GM12878 (cell line): ENCODE measurements at regions not wholly inside any gene's neighbourhood (a gene's known extent, or its start where the extent isn't known, plus 50 kb on each side); places are given as distances from the start of the nearest gene placed in this dataset.

ENCODE experiments used
- ATAC-seq: fragments of 200-7000 bp; cut with Tn5 transposase; 3 replicates; pipeline ENCODE4 v1.9.1; 2020; ENCODE audit warnings: mild to moderate bottlenecking, moderate library complexity
- BruUV-seq: library from RNA; stranded (reverse); fragments of 400-500 nt; replicated peaks from 2 replicates; lab custom pipeline; 2021; lab: Mats Ljungman, UMichigan
- CTCF ChIA-PET: fragments of 300-600 bp; sonication (Branson Sonifier 250); formaldehyde crosslinking; extraction: SDS; loops from one replicate; lab custom pipeline; 2021; ENCODE audit warnings: inconsistent platforms; lab: Yijun Ruan, JAX
- POLR2A ChIA-PET: fragments of 350-600 bp; formaldehyde crosslinking; extraction: SDS; loops from one replicate; lab custom pipeline; 2021; ENCODE audit warnings: inconsistent platforms; lab: Charles Lee
- RAD21 ChIA-PET: fragments of 300-600 bp; sonication (Branson Sonifier 250); formaldehyde crosslinking; loops from one replicate; lab custom pipeline; 2023; ENCODE audit warnings: antibody characterized with exemption; ENCODE audit not compliant: unreplicated experiment; lab: Charles Lee
- SMC1A ChIA-PET: fragments of 300-600 bp; sonication (Branson Sonifier 250); formaldehyde crosslinking; loops from one replicate; lab custom pipeline; 2023; ENCODE audit not compliant: unreplicated experiment, uncharacterized antibody; lab: Charles Lee
- DNase-seq: peaks from one replicate; pipeline ENCODE4 v3.0.0-alpha.2; 2011; ENCODE audit warnings: low read depth, low spot score
- FAIRE-seq: peaks from 3 replicates; lab custom pipeline; 2011; peaks lifted over from hg19 to GRCh38; lab: Jason Lieb, UNC
- H2AFZ ChIP-seq: 2 replicates; pipeline ENCODE4 v1.6.0; 2011; ENCODE audit warnings: low read depth, low read length, control low read depth; ENCODE audit not compliant: control insufficient read depth
- H3K27ac ChIP-seq: 2 replicates; pipeline ENCODE4 v1.5.1; 2011; ENCODE audit warnings: control low read depth; ENCODE audit not compliant: control insufficient read depth, insufficient read depth
- H3K27me3 ChIP-seq, 2 experiments: replicated peaks in 1 of 2; 2 replicates each; pipeline versions ENCODE4 v1.6.0 to v1.6.1; 2011; ENCODE audit warnings: low read length in 1 of 2; ENCODE audit not compliant: control insufficient read depth in 2 of 2, insufficient read depth in 2 of 2
- H3K36me3 ChIP-seq, 2 experiments: 2 replicates each; pipeline ENCODE4 v1.5.1; 2011; ENCODE audit warnings: low read length in 1 of 2; ENCODE audit not compliant: control insufficient read depth in 2 of 2, insufficient read depth in 2 of 2
- H3K4me1 ChIP-seq: 2 replicates; pipeline ENCODE4 v1.6.1; 2011; ENCODE audit warnings: mild to moderate bottlenecking, low read length, moderate library complexity, mixed read lengths; ENCODE audit not compliant: control insufficient read depth, insufficient read depth
- H3K4me2 ChIP-seq: 2 replicates; pipeline ENCODE4 v1.6.0; 2011; ENCODE audit warnings: control low read depth; ENCODE audit not compliant: control insufficient read depth, insufficient read depth
- H3K4me3 ChIP-seq: fragments of 200-600 bp; sonication (generic); 2 replicates; pipeline ENCODE4 v1.5.1; 2016
- H3K79me2 ChIP-seq: 2 replicates; pipeline ENCODE4 v1.6.0; 2011; ENCODE audit warnings: low read length; ENCODE audit not compliant: control insufficient read depth, insufficient read depth
- H3K9ac ChIP-seq: 2 replicates; pipeline ENCODE4 v1.8.0; 2011; ENCODE audit warnings: low read length, control low read depth, mixed read lengths; ENCODE audit not compliant: control insufficient read depth, insufficient read depth
- H3K9me3 ChIP-seq: replicated peaks from 3 replicates; pipeline ENCODE4 v1.5.1; 2011; ENCODE audit warnings: mild to moderate bottlenecking, low read length; ENCODE audit not compliant: control insufficient read depth, insufficient read depth
- H4K20me1 ChIP-seq: 2 replicates; pipeline ENCODE4 v1.6.0; 2011; ENCODE audit not compliant: control insufficient read depth, insufficient read depth
- ATF7 ChIP-seq: fragments of 450-650 bp; IDR thresholded peaks from 2 replicates; pipeline ENCODE4 v1.6.1; 2016; ENCODE audit warnings: low read depth, mild to moderate bottlenecking
- CBX3 ChIP-seq: fragments of 200-600 bp; sonication (generic); IDR thresholded peaks from 2 replicates; pipeline ENCODE4 v1.6.1; 2016; ENCODE audit warnings: low read depth, borderline replicate concordance
- CREB1 ChIP-seq: IDR thresholded peaks from 2 replicates; pipeline ENCODE4 v1.6.1; 2012; ENCODE audit warnings: low read depth, mild to moderate bottlenecking, inconsistent platforms
- KAT2A ChIP-seq: conservative IDR thresholded peaks from 2 replicates; pipeline ENCODE4 v1.6.1; 2011; ENCODE audit warnings: low read depth, low read length; ENCODE audit not compliant: control insufficient read depth
- MEF2A ChIP-seq: IDR thresholded peaks from 2 replicates; pipeline ENCODE4 v1.6.1; 2011; ENCODE audit warnings: low read depth, mild to moderate bottlenecking, low read length, moderate library complexity; ENCODE audit not compliant: insufficient read depth
- PAX8 ChIP-seq: fragments of 450-650 bp; IDR thresholded peaks from 2 replicates; pipeline ENCODE4 v1.6.1; 2017; ENCODE audit warnings: mild to moderate bottlenecking, moderate library complexity
- RBBP5 ChIP-seq: fragments of 200-600 bp; sonication (generic); conservative IDR thresholded peaks from 2 replicates; pipeline ENCODE4 v1.6.1; 2016
- SREBF1 ChIP-seq: IDR thresholded peaks from 2 replicates; pipeline ENCODE4 v1.6.1; 2012; ENCODE audit warnings: mild to moderate bottlenecking, low read length
- SUPT20H ChIP-seq: IDR thresholded peaks from 2 replicates; pipeline ENCODE4 v1.6.1; 2011; ENCODE audit warnings: low read depth, mild to moderate bottlenecking, low read length, moderate library complexity, borderline replicate concordance; ENCODE audit not compliant: control insufficient read depth
- YY1 ChIP-seq: IDR thresholded peaks from 2 replicates; pipeline ENCODE4 v1.6.1; 2011; ENCODE audit warnings: low read depth, mild to moderate bottlenecking, low read length
- ZNF274 ChIP-seq: IDR thresholded peaks from one replicate; pipeline ENCODE4 v1.8.0; 2011; ENCODE audit not compliant: insufficient read length, insufficient read depth
- ZNF622 ChIP-seq: fragments of 450-650 bp; IDR thresholded peaks from 2 replicates; pipeline ENCODE4 v1.6.1; 2017; ENCODE audit warnings: mild to moderate bottlenecking, inconsistent platforms
- WGBS: methylation state at CpG from one replicate; pipeline ENCODE4 v1.1.6; 2016; ENCODE audit warnings: low lambda C conversion rate; ENCODE audit not compliant: insufficient replicate concordance, insufficient coverage; ENCODE audit errors: missing lambda C conversion rate; 5-methylcytosine and 5-hydroxymethylcytosine counted together
- in situ Hi-C: fragments of 300-500 bp; cut with MboI; formaldehyde crosslinking; loops from 9 replicates; pipeline ENCODE4 v1.14.3; 2018; ENCODE audit warnings: mixed read lengths
- intact Hi-C: fragments of 100-400 bp; cut with micrococcal nuclease; formaldehyde crosslinking; loops from one replicate; pipeline ENCODE4 v1.14.2; 2022; ENCODE audit not compliant: unreplicated experiment
- TF ChIP-seq, protein P1 (sequence below): fragments of 450-650 bp; IDR thresholded peaks from 2 replicates; pipeline ENCODE4 v1.6.1; 2017; ENCODE audit warnings: low read depth, mild to moderate bottlenecking, moderate library complexity
- TF ChIP-seq, protein P2 (sequence below), 3 experiments: IDR thresholded peaks in 2 of 3; conservative IDR thresholded peaks in 1 of 3; 2 replicates each; pipeline ENCODE4 v1.5.1; 2011; ENCODE audit warnings: low read depth in 3 of 3, low read length in 3 of 3, mild to moderate bottlenecking in 3 of 3, control low read depth in 2 of 3, moderate library complexity in 2 of 3, inconsistent platforms in 1 of 3, mixed read lengths in 1 of 3; ENCODE audit not compliant: control insufficient read depth in 2 of 3, insufficient read depth in 1 of 3; ENCODE audit errors: extremely low read depth in 1 of 3
- TF ChIP-seq, protein P3 (sequence below): IDR thresholded peaks from 2 replicates; pipeline ENCODE4 v1.6.1; 2011; ENCODE audit warnings: borderline replicate concordance, low read depth, mild to moderate bottlenecking, moderate library complexity, mixed read lengths, low read length; ENCODE audit not compliant: insufficient read depth; ENCODE audit errors: extremely low read length

DNA sequence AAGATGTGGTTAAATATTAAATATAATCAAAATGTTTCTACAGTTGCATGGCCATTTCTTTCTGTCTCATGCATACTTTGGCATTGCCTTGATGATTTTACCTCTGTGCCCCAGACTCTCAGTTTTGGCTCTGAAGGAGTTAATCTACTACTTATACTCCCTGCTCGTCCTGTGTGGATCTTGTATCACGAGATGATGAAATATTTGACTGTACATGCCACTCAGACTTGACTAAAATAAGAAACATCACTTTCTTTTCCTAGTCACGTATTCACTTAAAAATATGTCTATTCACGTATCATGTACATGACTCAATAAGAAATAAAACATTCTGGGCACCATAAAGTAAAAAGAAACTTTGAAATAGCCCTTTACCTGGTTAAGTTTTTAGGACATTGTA lies 397.7 kb downstream of the RFPL4B start:
- Histone ChIP-seq H3K9me3 (no peaks in the 10 kb centered on the region), H3K4me3 (no peak overlapping the region), H3K4me1 (no peaks in the 10 kb centered on the region), H3K79me2 (no peaks in the 10 kb centered on the region), H3K27ac (no peak overlapping the region), H2AFZ (no peak overlapping the region), H3K27me3 (no peaks in the 10 kb centered on the region), H3K4me2 (no peak overlapping the region), H3K36me3 (no peaks in the 10 kb centered on the region), H4K20me1 (no peaks in the 10 kb centered on the region), H3K9ac (no peak overlapping the region)
- RAD21 ChIA-PET, result no interaction called here
- no peak for FAIRE-seq
- intact Hi-C loops (no loop called here), in situ Hi-C loops (no loop called here)
- no peak for ATAC-seq
- POLR2A ChIA-PET, result no interaction called here
- no peak for DNase-seq
- CTCF ChIA-PET, result interaction anchor here (1.6 kb wide), 1 partner anchor 12 kb away, joined by 3 read pairs; no protein-coding TSS in a partner anchor
- WGBS, result 13% methylated on average over 4 of the region's 4 CpGs
- BruUV-seq, result no TSS peak
- SMC1A ChIA-PET, result no interaction called here
- no peak for TF ChIP-seq KAT2A
- TF ChIP-seq CREB1, result no peak
- TF ChIP-seq CBX3, result no peak
- TF ChIP-seq YY1, result no peak

DNA sequence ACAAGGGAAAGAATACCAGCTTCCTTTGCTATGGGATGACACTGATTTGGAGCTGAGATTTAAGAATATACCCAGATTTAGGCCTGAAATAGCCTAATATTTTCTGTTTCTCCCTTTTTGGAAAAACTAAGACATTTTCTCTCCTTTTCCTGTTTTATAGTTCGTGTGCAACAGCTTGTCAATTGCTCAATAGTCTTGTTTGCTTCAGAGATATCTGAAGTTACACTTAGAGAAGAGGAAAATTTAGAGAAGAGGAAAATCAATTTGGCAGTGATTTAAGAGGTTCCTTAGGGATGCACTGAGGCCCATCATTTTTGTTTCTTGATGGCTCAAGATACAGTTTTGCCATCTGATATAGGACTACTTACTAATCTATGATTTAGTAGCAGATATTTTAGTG lies 398.6 kb downstream of the RFPL4B start:
- CTCF ChIA-PET, result interaction anchor here (1.3 to 1.6 kb wide), 2 partner anchors 9 to 11 kb away, joined by 3 read pairs; no protein-coding TSS in a partner anchor
- no peak overlapping the region for H3K4me2 ChIP-seq
- no peaks in the 10 kb centered on the region for H3K79me2 ChIP-seq
- ATAC-seq (no peak), DNase-seq (no peak), FAIRE-seq (no peak)
- H3K27me3 ChIP-seq, result no peaks in the 10 kb centered on the region
- WGBS, result 0% methylated on average over 1 of the region's 1 CpG
- no peak overlapping the region for H3K27ac ChIP-seq
- intact Hi-C loops (no loop called here), in situ Hi-C loops (no loop called here)
- RAD21 ChIA-PET, result no interaction called here
- no peak overlapping the region for H2AFZ ChIP-seq
- H3K4me1 ChIP-seq, result no peaks in the 10 kb centered on the region
- POLR2A ChIA-PET, result no interaction called here
- no peak overlapping the region for H3K4me3 ChIP-seq
- BruUV-seq, result no TSS peak
- no peaks in the 10 kb centered on the region for H3K36me3 ChIP-seq
- no peaks in the 10 kb centered on the region for H4K20me1 ChIP-seq
- no peak overlapping the region for H3K9ac ChIP-seq
- SMC1A ChIA-PET, result no interaction called here
- no peaks in the 10 kb centered on the region for H3K9me3 ChIP-seq
- no peak for TF ChIP-seq PAX8
- no peak for TF ChIP-seq SUPT20H
- TF ChIP-seq RBBP5, result no peak
- no peak for TF ChIP-seq ZNF274
- TF ChIP-seq, protein P1, sequence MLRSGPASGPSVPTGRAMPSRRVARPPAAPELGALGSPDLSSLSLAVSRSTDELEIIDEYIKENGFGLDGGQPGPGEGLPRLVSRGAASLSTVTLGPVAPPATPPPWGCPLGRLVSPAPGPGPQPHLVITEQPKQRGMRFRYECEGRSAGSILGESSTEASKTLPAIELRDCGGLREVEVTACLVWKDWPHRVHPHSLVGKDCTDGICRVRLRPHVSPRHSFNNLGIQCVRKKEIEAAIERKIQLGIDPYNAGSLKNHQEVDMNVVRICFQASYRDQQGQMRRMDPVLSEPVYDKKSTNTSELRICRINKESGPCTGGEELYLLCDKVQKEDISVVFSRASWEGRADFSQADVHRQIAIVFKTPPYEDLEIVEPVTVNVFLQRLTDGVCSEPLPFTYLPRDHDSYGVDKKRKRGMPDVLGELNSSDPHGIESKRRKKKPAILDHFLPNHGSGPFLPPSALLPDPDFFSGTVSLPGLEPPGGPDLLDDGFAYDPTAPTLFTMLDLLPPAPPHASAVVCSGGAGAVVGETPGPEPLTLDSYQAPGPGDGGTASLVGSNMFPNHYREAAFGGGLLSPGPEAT, result no peak
- no peak for TF ChIP-seq ATF7
- TF ChIP-seq, protein P2, sequence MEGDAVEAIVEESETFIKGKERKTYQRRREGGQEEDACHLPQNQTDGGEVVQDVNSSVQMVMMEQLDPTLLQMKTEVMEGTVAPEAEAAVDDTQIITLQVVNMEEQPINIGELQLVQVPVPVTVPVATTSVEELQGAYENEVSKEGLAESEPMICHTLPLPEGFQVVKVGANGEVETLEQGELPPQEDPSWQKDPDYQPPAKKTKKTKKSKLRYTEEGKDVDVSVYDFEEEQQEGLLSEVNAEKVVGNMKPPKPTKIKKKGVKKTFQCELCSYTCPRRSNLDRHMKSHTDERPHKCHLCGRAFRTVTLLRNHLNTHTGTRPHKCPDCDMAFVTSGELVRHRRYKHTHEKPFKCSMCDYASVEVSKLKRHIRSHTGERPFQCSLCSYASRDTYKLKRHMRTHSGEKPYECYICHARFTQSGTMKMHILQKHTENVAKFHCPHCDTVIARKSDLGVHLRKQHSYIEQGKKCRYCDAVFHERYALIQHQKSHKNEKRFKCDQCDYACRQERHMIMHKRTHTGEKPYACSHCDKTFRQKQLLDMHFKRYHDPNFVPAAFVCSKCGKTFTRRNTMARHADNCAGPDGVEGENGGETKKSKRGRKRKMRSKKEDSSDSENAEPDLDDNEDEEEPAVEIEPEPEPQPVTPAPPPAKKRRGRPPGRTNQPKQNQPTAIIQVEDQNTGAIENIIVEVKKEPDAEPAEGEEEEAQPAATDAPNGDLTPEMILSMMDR (IDR thresholded peaks at IDR 0.05 in 2 of 3, conservative IDR thresholded peaks at IDR 0.05 in 1 of 3; ENCODE audit: control insufficient read depth in 2 of 3, extremely low read depth in 1 of 3, insufficient read depth in 1 of 3, low read depth in 3 of 3, low read length in 3 of 3), result no peak
- TF ChIP-seq MEF2A, result no peak
- TF ChIP-seq, protein P3, sequence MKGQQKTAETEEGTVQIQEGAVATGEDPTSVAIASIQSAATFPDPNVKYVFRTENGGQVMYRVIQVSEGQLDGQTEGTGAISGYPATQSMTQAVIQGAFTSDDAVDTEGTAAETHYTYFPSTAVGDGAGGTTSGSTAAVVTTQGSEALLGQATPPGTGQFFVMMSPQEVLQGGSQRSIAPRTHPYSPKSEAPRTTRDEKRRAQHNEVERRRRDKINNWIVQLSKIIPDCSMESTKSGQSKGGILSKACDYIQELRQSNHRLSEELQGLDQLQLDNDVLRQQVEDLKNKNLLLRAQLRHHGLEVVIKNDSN, result no peak
- no peak for TF ChIP-seq ZNF622
- no peak for TF ChIP-seq SREBF1
